ENCODE measurements at regions not wholly inside any gene's neighbourhood (a gene's known extent, or its start where the extent isn't known, plus 50 kb on each side); places are given as distances from the start of the nearest gene placed in this dataset.

GRCh38 chr2:201969241-201969937 lies 64.3 kb upstream of the FZD7 start:
- DNase-seq = no peak

DNA sequence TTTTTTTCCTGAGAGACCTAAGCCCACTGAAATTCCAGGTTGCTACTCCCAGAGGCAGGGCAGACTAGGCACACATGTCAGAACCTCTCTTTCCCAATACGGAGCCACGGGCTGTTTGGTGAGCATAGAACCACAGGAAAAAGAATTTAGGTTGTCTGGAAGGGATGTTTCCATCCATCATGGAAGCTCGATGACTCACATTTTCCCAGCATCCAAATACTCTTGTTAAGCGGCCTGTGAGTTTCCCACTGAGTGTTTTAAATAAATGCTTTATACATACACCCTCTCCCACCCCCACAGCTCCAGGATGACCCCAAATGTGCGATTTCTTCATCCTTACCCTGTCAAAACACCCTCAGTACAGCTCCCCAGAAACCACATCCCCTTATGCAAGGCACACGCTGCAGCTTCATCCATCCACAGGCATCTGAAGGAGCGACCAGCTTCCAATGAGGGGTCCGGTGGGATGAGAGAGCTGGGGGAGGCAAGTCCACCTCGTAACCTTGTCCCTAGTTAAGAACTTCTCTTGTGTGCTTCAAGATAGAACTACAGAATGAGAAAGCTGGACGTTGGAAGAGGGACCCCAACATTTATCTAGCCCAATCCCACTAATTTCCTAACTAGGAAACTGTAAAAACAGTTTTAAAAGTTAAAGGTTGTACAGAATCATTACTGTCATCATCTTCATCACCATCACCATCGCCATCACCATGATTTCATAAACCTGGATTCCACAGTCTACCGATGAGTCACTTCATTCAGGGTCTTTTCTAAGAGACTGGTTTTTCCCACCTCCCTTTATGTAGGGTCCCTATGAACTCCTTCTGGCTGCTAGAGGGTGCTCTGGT lies 63.5 kb upstream of the FZD7 start:
- no peak for DNase-seq

DNA sequence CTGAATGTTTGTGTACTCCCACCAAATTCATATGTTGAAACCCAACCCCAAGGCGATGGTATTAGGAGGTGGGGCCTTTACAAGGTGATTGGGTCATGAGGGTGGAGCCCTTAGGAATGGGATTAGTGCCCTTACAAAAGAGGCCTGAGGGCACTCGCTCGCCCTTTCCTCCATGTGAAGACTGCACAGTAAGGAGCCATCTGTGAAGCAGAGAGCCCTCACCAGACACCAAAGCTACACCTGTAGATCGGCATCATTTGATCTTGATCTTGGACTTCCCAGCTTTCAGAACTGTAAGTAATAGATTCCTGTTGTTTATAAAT lies 62.9 kb upstream of the FZD7 start:
- no peak for DNase-seq

DNA sequence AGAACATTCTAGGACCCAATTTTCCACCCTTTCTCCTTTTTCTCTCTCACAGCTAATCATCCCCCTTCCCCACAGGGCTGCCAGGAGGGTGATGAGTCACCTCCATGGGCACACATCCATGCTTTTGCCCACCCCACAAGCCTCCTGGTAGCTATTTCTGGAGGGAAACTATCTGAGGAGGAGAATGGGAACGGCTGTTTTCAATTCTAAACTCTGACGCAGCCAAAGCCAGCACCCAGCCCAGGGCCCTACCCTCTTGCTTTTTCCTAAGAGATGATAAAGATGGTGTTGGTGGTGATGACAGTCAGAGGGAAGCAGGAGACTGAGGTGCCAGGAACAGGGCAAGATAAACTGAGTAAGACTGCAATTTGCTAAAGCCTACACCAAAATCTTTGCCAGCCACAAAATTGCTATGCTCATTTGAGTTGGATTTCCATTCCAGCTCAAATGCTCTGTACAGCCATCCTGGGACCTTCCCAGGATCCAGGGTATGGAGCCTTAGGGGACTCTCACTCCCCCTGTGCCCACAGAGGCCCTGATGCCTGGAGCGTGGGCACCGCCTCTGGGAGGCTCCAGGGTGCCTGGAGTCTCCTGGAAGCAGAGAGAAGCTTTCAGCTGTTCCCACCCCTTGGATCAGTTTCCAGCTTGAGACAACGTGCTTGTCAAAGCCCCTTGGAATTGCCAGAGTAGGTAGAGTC lies 62.0 kb upstream of the FZD7 start:
- no peak for DNase-seq

- DNase-seq = no peak
These were observed 60.9 kb upstream of the FZD7 start for GRCh38 chr2:201972621-201973255.

DNA sequence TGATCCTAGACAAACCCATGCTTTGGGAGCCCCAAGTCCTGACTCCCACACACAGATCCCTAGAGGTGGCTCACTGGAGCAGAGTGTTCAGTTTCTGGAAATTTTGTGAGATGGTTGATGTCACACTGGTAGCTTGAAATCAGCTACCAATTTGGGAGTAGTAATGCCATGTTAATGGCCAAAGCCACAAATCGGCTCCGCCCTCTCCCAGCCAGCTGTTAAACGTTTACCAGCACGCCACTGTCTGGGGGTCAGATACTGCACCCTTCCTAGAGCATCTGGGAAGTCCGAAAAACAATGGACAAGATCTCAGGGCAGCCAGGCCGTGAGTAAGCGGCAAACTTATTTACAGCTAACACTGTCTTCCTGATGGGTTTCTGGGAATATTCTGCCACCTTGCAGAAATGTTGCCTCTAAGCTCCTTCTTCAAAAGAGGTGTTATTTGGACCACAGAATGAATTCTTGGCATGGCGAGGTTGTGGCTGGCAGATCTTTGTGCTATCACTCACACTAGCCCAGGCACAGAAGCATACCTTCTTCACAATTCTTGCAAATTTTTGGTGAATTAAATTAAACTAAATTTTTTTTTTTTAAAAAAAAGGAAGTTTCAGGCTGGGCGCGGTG lies 60.2 kb upstream of the FZD7 start:
- no peak for DNase-seq

- DNase-seq = no peak
These were observed 59.2 kb upstream of the FZD7 start for GRCh38 chr2:201974171-201975100.

DNA sequence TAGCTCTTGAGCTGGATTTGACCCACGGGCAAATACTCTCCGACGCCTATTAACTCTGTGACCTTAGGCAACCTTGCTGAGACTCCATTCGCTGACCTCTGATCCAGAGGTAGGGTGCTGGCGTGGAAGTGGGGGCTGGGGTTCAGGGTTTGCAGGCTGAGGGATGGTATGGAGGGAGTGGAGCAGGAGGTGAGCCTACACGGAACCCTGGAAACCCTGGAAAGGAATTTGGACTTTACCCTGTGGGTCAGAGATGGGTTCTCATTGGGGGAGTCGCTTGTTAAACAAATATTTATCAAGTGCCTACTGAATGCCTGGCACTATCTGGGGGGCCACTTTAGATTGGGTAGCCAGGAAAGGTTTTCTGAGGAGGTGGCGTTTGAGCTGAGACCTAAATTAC lies 58.2 kb upstream of the FZD7 start:
- no peak for DNase-seq

- DNase-seq = no peak
These were observed 57.6 kb upstream of the FZD7 start for GRCh38 chr2:201975964-201976612.

DNA sequence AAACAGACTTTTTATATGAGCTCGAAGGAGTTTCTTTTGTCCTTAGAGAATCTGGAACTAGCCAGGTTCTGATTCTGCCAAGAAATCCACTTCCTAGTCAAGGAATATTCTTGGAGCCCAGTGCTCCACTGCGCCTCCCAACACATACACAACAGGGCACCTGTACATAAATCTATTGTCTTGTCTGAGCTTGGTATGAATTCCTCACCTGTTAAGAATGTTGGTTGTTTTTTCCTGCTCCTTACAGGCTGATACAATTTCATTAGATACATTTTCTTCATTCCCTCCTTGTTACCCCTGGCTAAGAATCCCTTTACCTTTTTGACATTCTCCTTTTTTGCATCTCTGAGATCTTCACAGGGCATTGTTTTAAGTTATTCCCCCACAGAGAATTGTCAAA lies 56.0 kb upstream of the FZD7 start:
- no peak for DNase-seq

DNA sequence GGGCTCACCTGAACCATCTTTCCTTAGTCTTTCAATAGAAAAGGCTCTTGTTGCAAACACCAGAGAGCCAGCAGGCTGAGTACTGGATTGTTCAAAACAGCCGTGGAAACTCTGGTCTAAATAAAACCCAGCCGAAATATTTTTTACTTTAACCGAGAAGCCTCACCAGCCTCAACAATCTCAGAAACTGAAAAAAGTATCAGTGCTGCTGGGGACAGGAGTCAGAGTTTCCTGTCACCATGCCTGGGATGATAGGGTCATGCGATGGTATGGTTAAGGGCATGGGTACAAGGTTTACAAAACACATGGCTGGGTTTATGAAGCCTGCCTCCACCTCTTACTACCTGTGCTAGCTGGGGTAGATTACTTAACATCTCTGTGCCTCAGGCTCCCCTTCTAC lies 55.3 kb upstream of the FZD7 start:
- DNase-seq = no peak

- peak; percentile 46 for DNase-seq
These were observed 54.7 kb upstream of the FZD7 start for GRCh38 chr2:201978986-201979385.

GRCh38 chr2:201980389-201980821 lies 53.2 kb upstream of the FZD7 start:
- DNase-seq = no peak

DNA sequence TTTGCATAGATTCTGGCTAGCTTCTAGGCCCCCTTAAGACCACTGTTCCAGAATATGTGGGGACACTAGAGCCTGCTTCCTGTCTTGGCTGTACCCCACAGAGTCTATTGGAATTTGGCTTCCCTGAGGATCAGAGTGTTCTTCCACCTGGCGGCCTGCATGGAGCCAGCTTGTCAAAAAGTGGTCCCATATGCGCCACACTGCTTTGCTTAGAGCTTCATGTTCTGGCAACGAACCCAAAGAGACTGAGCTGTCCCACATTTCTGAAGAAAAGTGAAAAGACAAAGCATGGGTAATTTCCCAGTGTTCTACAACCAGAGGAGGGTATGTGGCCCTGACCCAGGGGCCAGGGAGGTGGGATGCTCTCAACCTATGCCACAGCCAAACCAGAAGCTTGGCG lies 52.7 kb upstream of the FZD7 start:
- no peak for DNase-seq

DNA sequence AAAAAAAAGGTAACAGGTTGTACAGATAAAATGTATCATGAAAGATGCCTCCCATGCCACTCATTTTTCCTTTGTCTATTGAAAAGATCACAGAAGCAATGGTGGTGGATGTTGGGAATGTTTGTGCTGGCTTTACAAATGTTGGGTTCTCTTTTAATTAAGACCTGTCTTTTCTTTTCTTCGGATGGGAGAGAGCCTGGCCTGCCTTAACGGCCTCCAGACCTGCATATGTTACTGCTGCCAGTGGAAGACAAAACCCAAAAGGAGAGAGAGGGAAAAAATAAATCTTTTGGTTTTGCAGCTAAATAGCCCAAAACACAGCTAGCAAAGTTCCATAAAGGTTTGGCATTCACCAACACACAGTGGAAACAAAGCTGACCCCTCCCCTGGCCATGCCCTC lies 50.5 kb upstream of the FZD7 start:
- DNase-seq = no peak

- DNase-seq = no peak
These were observed 49.9 kb upstream of the FZD7 start for GRCh38 chr2:201983800-201984199.

All from NCI-H1105 treated with DMSO at 0.1 percent for 48 hours (cell line).